ENCODE measurements at regions not wholly inside any gene's neighbourhood (a gene's known extent, or its start where the extent isn't known, plus 50 kb on each side); places are given as distances from the start of the nearest gene placed in this dataset.
"Not testable (repeated sequence)": the region's sequence is repeated elsewhere in the genome, so short reads cannot be mapped to it uniquely, and the experiment has no call there.

- TF ChIP-seq GATA1 (IDR thresholded peaks at IDR 0.05; ENCODE audit: low read depth, low read length) (no peak), POLR2A (IDR thresholded peaks at IDR 0.05; ENCODE audit: low read length) (no peak)
- DNase-seq, result no peak
These were observed 50.5 kb upstream of the GRIN2A start for GRCh38 chr16:10232757-10233156.

- DNase-seq, result no peak
- TF ChIP-seq GATA1 (IDR thresholded peaks at IDR 0.05; ENCODE audit: low read depth, low read length) (no peak), POLR2A (IDR thresholded peaks at IDR 0.05; ENCODE audit: low read length) (no peak)
These were observed 57.4 kb upstream of the GRIN2A start for GRCh38 chr16:10239640-10240039.

GRCh38 chr16:10240854-10241613 lies 58.8 kb upstream of the GRIN2A start:
- TF ChIP-seq POLR2A (IDR thresholded peaks at IDR 0.05; ENCODE audit: low read length) (no peak), GATA1 (IDR thresholded peaks at IDR 0.05; ENCODE audit: low read depth, low read length) (no peak)
- DNase-seq, result no peak

GRCh38 chr16:10242097-10242496 lies 59.9 kb upstream of the GRIN2A start:
- DNase-seq, result no peak
- no peak for TF ChIP-seq POLR2A (IDR thresholded peaks at IDR 0.05; ENCODE audit: low read length)
- no peak for TF ChIP-seq GATA1 (IDR thresholded peaks at IDR 0.05; ENCODE audit: low read depth, low read length)

GRCh38 chr16:10242916-10243315 lies 60.7 kb upstream of the GRIN2A start:
- DNase-seq, result no peak
- TF ChIP-seq GATA1 (IDR thresholded peaks at IDR 0.05; ENCODE audit: low read depth, low read length) (no peak), POLR2A (IDR thresholded peaks at IDR 0.05; ENCODE audit: low read length) (no peak)

GRCh38 chr16:10245002-10245401 lies 62.8 kb upstream of the GRIN2A start:
- TF ChIP-seq POLR2A (IDR thresholded peaks at IDR 0.05; ENCODE audit: low read length) (no peak), GATA1 (IDR thresholded peaks at IDR 0.05; ENCODE audit: low read depth, low read length) (no peak)
- DNase-seq, result no peak

- TF ChIP-seq GATA1 (IDR thresholded peaks at IDR 0.05; ENCODE audit: low read depth, low read length) (no peak), POLR2A (IDR thresholded peaks at IDR 0.05; ENCODE audit: low read length) (no peak)
- DNase-seq, result no peak
These were observed 68.1 kb upstream of the GRIN2A start for GRCh38 chr16:10250137-10250828.

- TF ChIP-seq GATA1 (IDR thresholded peaks at IDR 0.05; ENCODE audit: low read depth, low read length), result no peak
- TF ChIP-seq POLR2A (IDR thresholded peaks at IDR 0.05; ENCODE audit: low read length), result no peak
- DNase-seq, result no peak
These were observed 69.9 kb upstream of the GRIN2A start for GRCh38 chr16:10252155-10252554.

- no peak for DNase-seq
- no peak for TF ChIP-seq GATA1 (IDR thresholded peaks at IDR 0.05; ENCODE audit: low read depth, low read length)
- TF ChIP-seq POLR2A (IDR thresholded peaks at IDR 0.05; ENCODE audit: low read length), result no peak
These were observed 71.2 kb upstream of the GRIN2A start for GRCh38 chr16:10253409-10253808.

GRCh38 chr16:10255728-10256127 lies 73.5 kb upstream of the GRIN2A start:
- DNase-seq, result no peak
- no peak for TF ChIP-seq POLR2A (IDR thresholded peaks at IDR 0.05; ENCODE audit: low read length)
- TF ChIP-seq GATA1 (IDR thresholded peaks at IDR 0.05; ENCODE audit: low read depth, low read length), result no peak

GRCh38 chr16:10256784-10257641 lies 74.8 kb upstream of the GRIN2A start:
- peak; percentile 62 to 78 for DNase-seq
- TF ChIP-seq POLR2A (IDR thresholded peaks at IDR 0.05; ENCODE audit: low read length), result no peak
- TF ChIP-seq GATA1 (IDR thresholded peaks at IDR 0.05; ENCODE audit: low read depth, low read length), result no peak

GRCh38 chr16:10257642-10258251 lies 75.5 kb upstream of the GRIN2A start:
- DNase-seq, result not testable (repeated sequence)

GRCh38 chr16:10258930-10259603 lies 76.8 kb upstream of the GRIN2A start:
- DNase-seq, result not testable (repeated sequence)

Measured in erythroblast (primary cell).